Left kidney (tissue), 1 donor: ENCODE measurements at regions not wholly inside any gene's neighbourhood (a gene's known extent, or its start where the extent isn't known, plus 50 kb on each side); places are given as distances from the start of the nearest gene placed in this dataset.

ENCODE experiments used
- DNase-seq: peaks from one replicate; pipeline ENCODE4 v3.0.0-alpha.2; 2013

GRCh38 chr12:65598688-65599087, 225.6 kb upstream of the HMGA2 start:
- no peak for DNase-seq

GRCh38 chr12:65602253-65602609, 222.1 kb upstream of the HMGA2 start:
- no peak for DNase-seq

GRCh38 chr12:65602610-65603295, 221.5 kb upstream of the HMGA2 start:
- peak; percentile 79 for DNase-seq

- no peak for DNase-seq
These were observed 220.6 kb upstream of the HMGA2 start for GRCh38 chr12:65603438-65604351.

GRCh38 chr12:65605019-65605418, 219.3 kb upstream of the HMGA2 start:
- DNase-seq: no peak

GRCh38 chr12:65606008-65606766, 218.1 kb upstream of the HMGA2 start:
- no peak for DNase-seq

GRCh38 chr12:65607401-65607841, 216.9 kb upstream of the HMGA2 start:
- no peak for DNase-seq

GRCh38 chr12:65608319-65608916, 215.9 kb upstream of the HMGA2 start:
- DNase-seq: no peak

- no peak for DNase-seq
These were observed 214.9 kb upstream of the HMGA2 start for GRCh38 chr12:65609359-65609771.

GRCh38 chr12:65611396-65611795, 212.9 kb upstream of the HMGA2 start:
- no peak for DNase-seq

GRCh38 chr12:65612440-65612839, 211.8 kb upstream of the HMGA2 start:
- DNase-seq: no peak

GRCh38 chr12:65613692-65614091, 210.6 kb upstream of the HMGA2 start:
- DNase-seq: no peak

GRCh38 chr12:65614259-65614889, 209.9 kb upstream of the HMGA2 start:
- DNase-seq: no peak

- DNase-seq: no peak
These were observed 209.2 kb upstream of the HMGA2 start for GRCh38 chr12:65615118-65615517.

GRCh38 chr12:65616022-65616421, 208.3 kb upstream of the HMGA2 start:
- DNase-seq: no peak

GRCh38 chr12:65618588-65618987, 205.7 kb upstream of the HMGA2 start:
- no peak for DNase-seq

GRCh38 chr12:65619018-65619417, 205.3 kb upstream of the HMGA2 start:
- no peak for DNase-seq

- DNase-seq: no peak
These were observed 204.2 kb upstream of the HMGA2 start for GRCh38 chr12:65620046-65620445.

GRCh38 chr12:65622056-65622455, 202.2 kb upstream of the HMGA2 start:
- no peak for DNase-seq

- DNase-seq: no peak
These were observed 200.8 kb upstream of the HMGA2 start for GRCh38 chr12:65623507-65623906.

- no peak for DNase-seq
These were observed 199.7 kb upstream of the HMGA2 start for GRCh38 chr12:65624554-65625086.

- DNase-seq: no peak
These were observed 196.2 kb upstream of the HMGA2 start for GRCh38 chr12:65628061-65628460.
